Dedifferentiated amniotic fluid mesenchymal stem cell (primary cell): ENCODE measurements at regions not wholly inside any gene's neighbourhood (a gene's known extent, or its start where the extent isn't known, plus 50 kb on each side); places are given as distances from the start of the nearest gene placed in this dataset.
A peak's percentile ranks its signal among the peaks of the same experiment; 100 is the strongest.
"Not testable (repeated sequence)": the region's sequence is repeated elsewhere in the genome, so short reads cannot be mapped to it uniquely, and the experiment has no call there.

Experiments
- DNase-seq: peaks from one replicate; pipeline ENCODE4 v3.0.0-alpha.2; 2016; ENCODE audit errors: extremely low spot score

DNA sequence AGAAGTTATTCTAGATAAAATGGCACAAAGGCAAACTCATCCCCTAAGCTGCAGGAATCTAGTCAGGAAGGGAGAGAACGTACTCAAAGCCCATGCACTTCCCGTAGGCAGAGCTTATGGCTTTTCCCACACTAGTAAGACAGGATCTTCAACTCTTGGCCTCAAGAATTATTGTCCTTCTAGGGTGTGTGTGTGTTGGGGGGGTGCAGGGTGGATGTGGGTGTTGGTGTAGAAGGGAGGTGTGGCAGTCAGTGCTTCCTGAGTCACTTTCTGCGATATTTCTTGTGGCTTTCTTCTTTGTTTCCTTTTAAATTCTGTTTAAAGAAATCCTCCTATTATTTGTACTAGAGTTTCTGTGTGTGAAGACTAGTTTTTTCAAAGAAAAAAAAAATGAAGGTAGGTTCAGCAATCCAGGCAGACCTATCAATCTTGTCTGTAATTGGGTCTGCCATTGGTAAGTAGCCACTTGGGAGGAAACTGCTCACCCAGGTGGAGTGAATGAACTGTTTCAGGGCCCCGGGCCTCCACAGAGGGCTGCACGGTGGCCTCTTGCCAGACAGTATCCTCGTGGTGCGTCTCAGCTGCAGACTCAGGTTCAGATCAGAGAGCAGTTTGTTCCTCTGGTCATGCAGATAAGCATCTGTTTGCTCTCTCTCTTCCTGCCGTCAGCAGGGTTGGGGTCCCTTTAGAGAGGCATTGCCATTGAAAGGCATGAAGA, 131.9 kb downstream of the NPR3 start:
- no peak for DNase-seq

DNA sequence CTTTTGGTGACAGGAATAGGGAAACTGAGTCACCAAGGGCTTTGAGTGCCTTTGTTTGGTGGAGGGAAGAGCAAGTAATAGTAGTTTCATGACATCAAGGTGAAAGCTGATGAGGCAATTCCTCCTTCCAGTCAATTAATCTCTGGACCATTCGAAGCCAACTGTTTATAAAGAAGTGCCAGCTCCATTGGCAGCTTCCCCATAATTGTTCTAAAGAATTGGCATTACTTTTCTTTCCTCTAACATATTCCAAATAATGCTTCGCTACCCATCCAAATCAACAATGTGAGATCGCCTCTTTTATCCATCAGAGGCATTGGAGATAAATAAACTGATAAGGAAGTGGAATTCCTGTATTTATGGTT, 132.4 kb downstream of the NPR3 start:
- DNase-seq: no peak

DNA sequence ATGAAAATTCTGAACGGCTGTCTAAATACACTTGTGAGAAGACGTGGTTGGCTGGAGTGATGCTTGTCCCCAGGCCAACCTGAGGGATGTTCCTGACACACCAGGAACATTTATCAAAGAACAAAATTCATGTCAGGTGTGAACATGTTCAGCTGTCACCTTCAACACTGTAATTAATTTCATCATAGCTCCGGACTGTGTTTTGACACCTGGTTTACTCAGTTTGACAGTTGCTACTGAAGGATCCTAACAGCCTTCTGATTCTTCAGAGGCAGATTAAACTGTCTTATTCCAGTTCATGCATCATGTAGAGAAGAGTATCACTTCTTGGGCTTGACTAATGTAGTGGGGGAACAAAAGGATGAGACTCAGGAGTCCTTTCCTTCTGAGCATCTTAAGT, 134.1 kb downstream of the NPR3 start:
- DNase-seq: no peak

DNA sequence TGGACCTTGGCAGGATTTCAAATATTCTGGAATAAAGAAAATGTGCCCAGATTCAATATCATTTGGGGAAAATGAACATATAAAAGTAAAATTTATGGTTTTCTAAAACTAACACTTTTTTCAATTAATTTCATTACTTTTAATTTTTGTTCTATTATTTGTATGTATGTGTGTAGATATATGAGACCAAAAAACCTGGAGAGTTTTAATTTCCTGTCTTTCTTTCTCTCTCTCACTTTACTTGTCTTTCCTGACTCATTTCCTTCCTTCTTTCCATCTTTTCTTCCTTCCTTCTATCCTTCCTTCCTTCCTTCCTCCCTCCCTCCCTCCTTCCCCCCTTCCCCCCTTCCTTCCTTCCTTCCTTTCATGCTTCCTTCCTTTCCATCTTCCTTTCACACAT, 137.0 kb downstream of the NPR3 start:
- no peak for DNase-seq

DNA sequence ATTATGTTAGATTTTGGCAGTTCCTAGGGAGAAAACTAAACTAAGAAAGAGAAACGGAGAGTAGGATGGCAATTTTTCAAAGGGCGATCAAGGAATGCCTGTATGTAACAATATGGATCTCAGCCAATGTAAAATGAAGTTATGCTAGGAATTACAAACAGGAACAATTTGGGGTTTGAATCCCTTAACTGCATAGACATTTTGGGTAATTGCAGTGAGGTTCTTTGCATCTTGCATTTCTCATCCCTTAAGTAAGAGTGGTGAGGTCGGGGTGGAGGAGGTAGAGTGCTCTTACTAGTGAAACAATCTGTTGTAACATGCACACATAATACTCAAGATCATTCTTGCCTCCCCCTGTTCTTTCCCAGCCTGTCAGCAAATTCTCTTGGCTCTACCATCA, 137.6 kb downstream of the NPR3 start:
- DNase-seq: peak; percentile 28

DNA sequence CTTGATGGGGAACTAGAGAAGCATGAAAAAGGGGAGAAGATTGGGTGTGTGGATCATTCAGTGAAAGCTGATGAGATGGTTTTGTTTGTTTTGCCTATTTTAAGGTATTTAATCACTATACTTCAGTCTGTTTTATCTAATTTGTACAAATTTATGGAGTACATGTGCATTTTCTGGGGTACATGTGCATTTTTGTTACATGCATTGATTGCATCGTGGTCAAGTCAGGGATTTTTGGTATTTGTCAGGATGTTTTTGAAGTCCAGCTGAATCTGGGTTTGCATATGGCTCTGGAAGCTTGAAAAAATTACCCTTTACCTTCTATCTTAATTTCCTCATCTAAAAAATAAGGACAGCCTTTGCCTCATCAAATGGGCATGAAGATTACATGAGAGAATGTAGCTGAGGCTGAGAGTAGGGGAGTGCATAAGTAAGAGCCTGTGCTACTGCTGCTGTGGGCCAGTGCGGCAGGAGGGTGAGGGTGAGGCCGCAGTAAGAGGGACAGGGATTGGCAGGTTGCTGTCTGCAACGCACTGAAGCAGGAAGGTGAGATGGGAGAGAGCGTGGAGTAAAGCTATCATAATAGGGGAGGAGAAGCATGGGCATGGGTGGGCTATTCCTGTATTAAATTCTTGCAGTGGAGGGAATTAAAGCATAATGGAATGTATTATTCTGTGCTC, 139.8 kb downstream of the NPR3 start:
- no peak for DNase-seq

DNA sequence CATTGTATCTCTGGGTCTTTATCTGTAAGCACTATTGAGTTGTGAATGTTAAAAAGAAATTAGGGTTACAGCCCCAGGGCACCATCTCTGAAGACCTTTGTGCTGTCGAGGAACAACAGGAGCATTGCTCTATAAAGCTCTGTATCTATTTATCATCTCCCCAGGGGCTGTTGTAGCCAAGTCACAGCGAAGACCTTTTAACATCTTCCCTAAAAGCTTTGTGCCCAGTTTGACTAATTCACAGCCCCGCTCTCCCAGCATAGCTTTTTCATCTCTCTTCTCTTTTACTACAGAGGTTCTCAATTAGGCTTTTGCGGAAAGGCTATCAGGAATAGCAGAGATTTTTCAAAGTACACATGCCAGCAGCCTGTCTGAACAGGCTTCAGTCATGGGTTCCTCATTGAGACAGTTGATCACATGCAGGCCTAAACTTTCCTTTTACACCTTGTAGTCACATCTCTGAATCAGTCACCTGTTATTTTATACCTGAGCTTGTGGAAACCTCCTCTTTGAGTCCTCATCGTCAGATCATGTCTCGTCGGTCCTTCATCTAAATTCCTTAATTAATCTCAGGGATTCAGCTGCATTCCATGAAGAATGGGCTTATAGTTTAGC, 140.5 kb downstream of the NPR3 start:
- DNase-seq: no peak

DNA sequence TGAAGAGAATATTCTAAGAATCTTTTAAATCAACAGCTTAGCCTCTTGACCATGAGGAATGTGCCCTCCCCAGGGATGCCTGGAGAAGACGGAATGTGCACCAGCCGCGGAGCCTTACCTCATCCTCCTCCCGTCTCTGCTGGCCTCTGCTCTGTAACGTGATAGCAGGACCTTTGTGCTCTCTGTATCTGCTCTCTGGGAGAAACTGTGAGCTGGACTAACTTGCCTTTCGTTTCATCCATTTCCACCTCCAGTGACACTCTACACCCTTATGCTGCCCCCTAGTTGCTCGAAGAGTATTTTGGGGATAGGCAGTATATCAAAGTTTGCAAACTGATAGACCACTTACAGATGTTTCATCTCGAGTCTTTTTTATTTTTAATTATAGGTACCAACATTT, 141.4 kb downstream of the NPR3 start:
- peak; percentile 84 for DNase-seq

DNA sequence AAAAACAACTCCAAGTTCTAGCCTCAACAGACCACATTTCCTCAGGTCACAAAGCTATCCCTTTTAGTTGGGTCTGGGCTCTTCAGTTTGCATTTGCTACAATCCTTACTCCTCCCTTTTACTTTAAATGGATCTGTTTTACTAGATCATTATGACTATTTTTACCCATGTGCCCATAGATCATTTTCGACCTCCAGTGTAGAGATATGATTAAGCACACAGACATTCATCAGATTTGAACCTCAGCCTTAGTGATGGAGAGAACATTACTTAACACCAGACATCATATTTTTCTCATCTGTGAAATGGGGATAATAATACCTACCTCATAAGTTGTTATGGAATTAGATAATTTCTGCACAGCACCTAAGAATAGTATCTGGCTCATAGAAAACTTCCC, 141.9 kb downstream of the NPR3 start:
- no peak for DNase-seq

DNA sequence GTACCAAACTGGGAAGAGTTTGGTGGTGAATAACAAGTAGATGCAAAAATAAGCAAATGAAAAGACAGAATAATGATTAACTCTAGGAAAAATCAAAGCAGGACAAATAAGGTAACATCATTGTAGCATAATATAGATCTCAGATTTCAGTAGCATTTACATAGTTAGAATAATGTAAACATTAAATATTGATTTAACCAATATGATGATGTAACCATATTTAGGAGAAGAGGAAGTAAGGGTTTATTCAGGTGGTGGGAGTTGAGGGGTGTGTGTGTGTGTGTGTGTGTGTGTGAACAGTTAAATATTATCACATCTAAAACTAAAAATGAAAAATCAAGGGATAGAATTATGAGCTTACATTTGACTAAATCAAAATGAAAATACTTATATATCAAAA, 143.4 kb downstream of the NPR3 start:
- DNase-seq: no peak

DNA sequence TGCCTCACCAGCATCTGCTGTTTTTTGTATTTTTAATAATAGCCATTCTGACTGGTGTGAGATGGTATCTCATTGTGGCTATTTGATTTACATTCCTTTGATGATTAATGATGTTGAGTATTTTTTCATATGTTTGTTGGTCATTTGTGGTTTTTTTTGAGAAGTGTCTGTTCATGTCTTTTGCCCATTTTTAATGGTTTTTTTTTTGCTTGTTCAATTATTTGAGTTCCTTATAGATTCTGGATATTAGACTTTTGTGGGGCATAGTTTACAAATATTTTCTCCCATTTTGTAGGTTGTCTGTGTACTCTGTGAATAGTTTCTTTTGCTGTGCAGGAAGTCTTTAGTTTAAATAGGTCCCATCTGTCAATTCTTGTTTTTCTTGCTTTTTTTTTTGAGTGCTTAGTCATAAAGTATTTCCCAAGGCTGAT, 148.1 kb downstream of the NPR3 start:
- DNase-seq: no peak

DNA sequence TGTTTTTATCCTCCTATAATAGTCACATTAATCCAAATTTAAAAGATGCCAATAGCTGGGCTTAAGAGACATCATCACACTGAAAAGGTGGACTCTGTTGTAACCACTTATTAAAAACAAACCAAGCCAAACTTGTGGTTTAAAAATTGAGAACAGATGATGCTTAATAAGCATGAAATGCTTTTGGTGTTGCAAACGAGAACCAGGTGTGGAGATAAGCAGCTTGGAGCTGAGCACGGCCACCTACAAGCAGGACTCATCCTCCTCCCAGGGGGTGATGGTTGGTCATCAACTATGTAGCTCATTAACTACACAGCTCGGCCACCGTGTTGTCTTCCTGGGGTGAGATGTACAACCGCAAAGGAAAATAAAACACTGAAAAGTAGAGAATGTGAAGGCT, 154.4 kb downstream of the NPR3 start:
- no peak for DNase-seq

DNA sequence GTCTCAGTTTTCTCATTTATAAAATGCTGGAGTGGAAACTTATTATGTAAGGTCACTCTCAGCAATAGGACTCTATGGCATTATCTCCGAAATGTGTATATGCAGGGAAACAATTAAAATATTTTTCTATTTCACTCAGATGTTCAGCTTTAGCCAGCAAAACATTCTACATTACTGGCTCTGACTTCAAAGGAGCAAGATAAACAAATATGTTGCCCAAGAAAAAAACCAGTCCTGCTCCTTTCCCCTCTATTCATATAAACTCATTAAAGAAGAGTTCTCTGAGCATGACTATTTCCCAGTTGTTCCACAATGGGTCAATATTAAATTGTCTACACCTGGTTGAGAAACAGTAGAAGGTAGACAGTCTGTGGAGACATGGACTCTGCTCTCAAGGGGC, 155.0 kb downstream of the NPR3 start:
- no peak for DNase-seq

DNA sequence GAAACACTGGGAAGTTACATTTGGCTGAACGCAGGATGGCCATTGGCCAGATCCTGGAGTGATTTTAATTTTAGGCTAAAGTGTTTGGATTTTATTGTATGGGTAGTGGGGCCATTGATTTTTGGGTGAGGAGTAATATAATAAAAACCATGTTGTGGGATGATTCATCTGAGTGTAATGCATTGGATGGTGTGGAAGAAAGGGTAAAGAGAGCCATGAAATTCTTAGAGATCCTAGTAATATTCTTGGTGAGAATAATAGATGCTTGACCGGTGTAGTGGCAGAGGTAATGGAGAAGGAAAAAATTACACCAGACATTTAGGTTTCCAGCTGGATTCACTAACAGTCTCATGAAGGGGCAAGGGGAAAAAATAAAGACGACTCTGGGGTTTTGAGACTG, 158.1 kb downstream of the NPR3 start:
- DNase-seq: no peak

DNA sequence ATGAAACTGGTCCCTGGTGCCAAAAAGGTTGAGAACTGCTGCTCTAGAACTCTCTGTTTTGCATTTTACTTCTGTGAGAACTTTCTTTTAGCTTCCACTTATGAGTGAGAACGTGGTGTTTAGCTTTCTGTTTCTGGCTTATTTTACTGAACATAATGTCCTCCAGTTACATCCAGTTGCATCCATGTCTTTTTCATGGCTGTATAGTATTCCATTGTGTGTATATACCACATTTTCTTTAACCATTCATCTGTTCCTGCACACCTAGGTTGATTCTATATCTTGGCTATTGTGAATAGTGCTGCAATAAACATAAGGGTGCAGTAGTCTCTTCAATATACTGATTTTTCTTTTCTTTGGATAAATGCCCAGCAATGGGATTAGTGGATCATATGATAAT, 165.7 kb downstream of the NPR3 start:
- DNase-seq: no peak

DNA sequence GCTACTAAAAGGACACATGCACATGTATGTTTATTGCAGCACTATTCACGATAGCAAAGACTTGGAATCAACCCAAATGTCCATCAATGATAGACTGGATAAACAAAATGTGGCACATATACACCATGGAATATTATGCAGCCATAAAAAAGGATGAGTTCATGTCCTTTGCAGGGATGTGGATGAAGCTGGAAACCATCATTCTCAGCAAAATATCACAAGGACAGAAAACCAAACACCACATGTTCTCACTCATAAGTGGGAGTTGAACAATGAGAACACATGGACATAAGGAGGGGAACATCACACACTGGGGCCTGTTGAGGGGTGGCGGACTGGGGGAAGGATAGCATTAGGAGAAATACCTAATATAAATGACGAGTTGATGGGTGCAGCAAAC, 168.2 kb downstream of the NPR3 start:
- DNase-seq: not testable (repeated sequence)

DNA sequence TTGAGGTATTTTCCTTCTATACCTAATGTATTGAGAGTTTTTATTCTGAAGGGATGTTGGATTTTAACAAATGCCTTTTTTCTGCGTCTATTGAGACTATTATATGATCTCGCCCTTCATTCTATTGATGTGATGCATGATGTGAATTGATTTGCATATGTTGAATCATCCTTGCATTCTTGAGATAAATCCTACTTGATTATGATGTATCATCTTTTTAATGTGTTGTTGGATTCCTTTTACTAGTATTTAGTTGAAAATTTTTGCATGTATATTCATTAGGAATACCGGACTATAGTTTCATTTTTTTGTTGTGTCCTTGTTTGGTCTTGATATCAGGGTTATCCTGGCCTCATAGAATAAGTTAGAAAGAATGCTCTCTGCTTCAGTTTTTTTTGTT, 169.7 kb downstream of the NPR3 start:
- DNase-seq: no peak

DNA sequence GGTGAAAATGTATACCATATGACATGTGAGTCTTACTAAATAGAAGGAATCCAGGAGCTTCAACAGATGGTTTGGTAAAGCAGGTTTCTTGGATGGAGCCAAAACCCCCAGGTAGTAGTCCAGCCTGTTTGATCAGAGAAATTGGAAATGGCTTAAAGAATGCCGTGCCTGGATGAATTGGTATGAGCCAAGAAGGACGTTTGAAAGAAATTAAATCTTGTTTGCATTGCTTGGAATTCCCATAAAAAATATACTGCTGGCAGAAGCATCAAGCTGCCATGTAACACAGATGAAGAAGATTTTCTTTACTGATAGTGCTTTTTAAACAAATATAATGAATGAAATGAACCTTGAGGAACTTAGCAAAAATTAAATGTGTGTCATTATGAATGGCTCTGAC, 176.3 kb downstream of the NPR3 start:
- no peak for DNase-seq

DNA sequence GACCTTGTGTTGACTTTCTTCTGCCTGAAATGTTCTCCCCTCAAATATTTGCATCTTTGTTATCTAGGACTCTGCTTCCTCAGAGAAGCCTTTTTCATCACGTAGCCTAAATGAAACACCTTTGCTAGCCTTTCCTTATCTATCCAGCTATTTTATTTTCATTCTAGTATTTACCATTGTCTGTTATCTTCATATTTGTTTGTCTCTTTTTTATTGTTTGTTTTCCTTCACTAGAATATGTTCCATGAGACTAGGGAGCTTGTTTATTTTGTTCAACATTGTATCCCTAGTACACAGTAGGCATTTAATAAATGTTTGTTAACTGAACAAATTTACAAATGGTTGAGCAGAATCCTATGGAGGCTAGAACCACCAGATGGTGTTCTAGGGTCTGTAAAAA, 178.0 kb downstream of the NPR3 start:
- no peak for DNase-seq

DNA sequence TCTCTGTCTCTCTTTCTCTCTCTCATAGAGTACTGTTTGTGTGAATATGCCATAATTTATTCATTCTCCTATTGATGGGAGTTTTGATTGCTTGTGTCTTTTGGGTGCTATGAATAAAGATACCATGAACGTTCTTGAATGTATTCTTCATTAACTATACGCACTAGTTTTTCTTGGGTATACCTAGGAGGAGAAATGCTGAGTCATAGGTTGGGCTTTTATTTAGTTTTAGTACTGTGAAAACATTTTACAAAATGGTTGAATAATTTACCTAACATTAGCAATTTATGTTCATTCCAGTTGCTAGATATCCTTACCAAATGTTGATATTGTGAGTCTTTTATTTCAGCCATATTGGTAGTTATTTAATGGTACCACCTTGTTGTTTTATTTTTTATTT, 192.5 kb downstream of the NPR3 start:
- no peak for DNase-seq

DNA sequence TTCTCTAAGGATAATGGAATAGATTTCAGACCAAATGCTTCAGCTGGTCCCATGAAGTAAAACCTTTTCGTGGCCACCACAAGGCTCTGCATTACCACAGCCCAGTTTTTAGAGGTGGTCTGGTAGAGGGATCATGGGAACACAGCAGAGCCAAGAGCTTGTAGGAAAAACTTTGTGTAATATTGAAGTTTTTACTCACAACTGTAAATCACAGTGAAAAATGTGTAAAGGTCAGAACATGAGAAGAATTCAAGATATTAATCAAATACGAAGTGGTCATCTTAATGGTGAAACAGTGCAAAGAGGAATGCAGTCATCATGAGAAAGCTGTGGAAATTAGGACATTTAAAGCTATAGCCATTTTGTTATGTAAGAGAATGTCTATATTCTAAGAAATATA, 197.5 kb downstream of the NPR3 start:
- no peak for DNase-seq

DNA sequence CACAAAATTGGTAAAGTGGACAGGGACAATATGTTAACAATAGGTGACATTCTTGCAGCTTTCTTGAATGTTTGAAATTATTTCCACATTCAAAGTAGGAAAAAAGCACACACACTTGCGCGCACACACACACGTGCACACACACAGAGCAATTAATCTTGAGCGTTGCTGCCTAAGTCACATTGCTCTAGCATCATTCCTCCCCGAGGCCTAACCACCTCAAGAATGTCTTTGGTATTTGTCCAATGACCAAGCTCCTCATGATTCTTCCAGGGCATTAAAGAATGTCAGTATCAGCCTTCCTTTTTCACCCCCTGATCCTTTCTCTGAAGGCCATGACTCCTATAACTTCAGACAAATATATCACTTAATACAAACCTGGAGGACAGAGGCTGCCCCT, 198.1 kb downstream of the NPR3 start:
- peak; percentile 25 for DNase-seq

DNA sequence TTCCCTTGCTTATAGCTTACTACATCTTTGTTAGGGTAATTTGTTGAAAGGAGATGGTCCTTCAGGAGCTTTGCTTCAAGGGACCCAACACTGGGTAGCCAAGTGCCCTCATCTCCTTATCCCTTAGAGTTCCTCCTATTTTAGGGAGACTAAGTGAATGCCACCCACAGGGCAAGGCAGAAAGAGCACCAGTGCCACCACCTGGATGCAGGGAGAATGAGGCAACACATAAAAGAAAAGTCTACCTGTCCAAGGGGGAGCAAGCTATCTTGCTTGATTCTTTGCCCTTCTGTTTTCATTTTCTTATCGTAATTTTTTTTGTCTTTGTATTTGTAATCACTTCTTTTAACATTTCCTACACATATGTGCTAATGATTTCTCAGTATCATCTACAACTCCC, 205.5 kb downstream of the NPR3 start:
- DNase-seq: no peak
